H1 (cell line): ENCODE measurements at regions not wholly inside any gene's neighbourhood (a gene's known extent, or its start where the extent isn't known, plus 50 kb on each side); places are given as distances from the start of the nearest gene placed in this dataset.

Source experiments
- CTCF ChIA-PET: fragments of 300-600 bp; sonication (Branson Sonifier 250); formaldehyde crosslinking; loops from one replicate; lab custom pipeline; 2021; ENCODE audit not compliant: partially characterized antibody; lab: Charles Lee
- POLR2A ChIA-PET: fragments of 300-600 bp; sonication (Branson Sonifier 250); formaldehyde crosslinking; loops from one replicate; lab custom pipeline; 2021; ENCODE audit warnings: inconsistent platforms; ENCODE audit not compliant: partially characterized antibody; lab: Charles Lee
- DNase-seq, 2 experiments: peaks; one replicate each; pipeline versions ENCODE4 v3.0.0 to v3.0.0-alpha.2; 2010 to 2022; ENCODE audit warnings: low spot score in 2 of 2, low read depth in 1 of 2, mixed read lengths in 1 of 2
- FAIRE-seq: peaks from 2 replicates; lab custom pipeline; 2011; peaks lifted over from hg19 to GRCh38; lab: Jason Lieb, UNC
- H2AFZ ChIP-seq: 2 replicates; pipeline ENCODE4 v1.8.1; 2012; ENCODE audit warnings: low read length, inconsistent platforms
- H2AK5ac ChIP-seq: 2 replicates; pipeline ENCODE4 v1.6.1; 2013; ENCODE audit warnings: low read depth, low read length
- H2BK120ac ChIP-seq: replicated peaks from 2 replicates; pipeline ENCODE3; 2013; ENCODE audit warnings: low read depth, low read length, inconsistent platforms
- H2BK12ac ChIP-seq: 2 replicates; pipeline ENCODE4 v1.6.1; 2013; ENCODE audit warnings: low read depth, low read length
- H2BK15ac ChIP-seq: 2 replicates; pipeline ENCODE4 v1.6.1; 2013; ENCODE audit warnings: low read length
- H2BK20ac ChIP-seq: 2 replicates; pipeline ENCODE4 v1.6.1; 2013; ENCODE audit warnings: low read length
- H2BK5ac ChIP-seq: 2 replicates; pipeline ENCODE4 v1.6.1; 2013; ENCODE audit warnings: low read depth, low read length
- H3K14ac ChIP-seq: 2 replicates; pipeline ENCODE4 v1.6.1; 2013; ENCODE audit warnings: inconsistent platforms; ENCODE audit not compliant: insufficient read length
- H3K18ac ChIP-seq: 2 replicates; pipeline ENCODE4 v1.6.1; 2013; ENCODE audit warnings: low read length; ENCODE audit errors: extremely low read depth
- H3K23ac ChIP-seq: 2 replicates; pipeline ENCODE4 v1.6.1; 2013; ENCODE audit warnings: inconsistent platforms; ENCODE audit not compliant: insufficient read length
- H3K23me2 ChIP-seq: 2 replicates; pipeline ENCODE4 v1.6.1; 2013; ENCODE audit warnings: low read depth, low read length
- H3K27ac ChIP-seq: 2 replicates; pipeline ENCODE4 v1.6.1; 2011; ENCODE audit warnings: low read depth, low read length, inconsistent platforms
- H3K27me3 ChIP-seq, 4 experiments: replicated peaks in 1 of 4; 1 replicate in 1 of 4; 2 replicates in 3 of 4; pipeline versions ENCODE4 v1.6.1 to v1.8.1; 2011 to 2013; ENCODE audit warnings: low read length in 3 of 4, mild to moderate bottlenecking in 3 of 4, inconsistent platforms in 2 of 4, mixed read lengths in 2 of 4, moderate library complexity in 1 of 4; ENCODE audit not compliant: control insufficient read depth in 3 of 4, insufficient read depth in 3 of 4; ENCODE audit errors: extremely low read depth in 1 of 4
- H3K36me3 ChIP-seq, 4 experiments: 2 replicates each; pipeline versions ENCODE4 v1.6.1 to v1.8.1; 2011 to 2013; ENCODE audit warnings: mild to moderate bottlenecking in 4 of 4, low read length in 3 of 4, moderate library complexity in 2 of 4, control low read depth in 1 of 4, inconsistent platforms in 1 of 4; ENCODE audit not compliant: insufficient read depth in 4 of 4, control insufficient read depth in 2 of 4
- H3K4ac ChIP-seq: replicated peaks from 2 replicates; pipeline ENCODE3; 2013; ENCODE audit warnings: low read length, low read depth, mixed read lengths, inconsistent platforms; ENCODE audit not compliant: insufficient read length
- H3K4me1 ChIP-seq, 4 experiments: replicated peaks in 1 of 4; 1 replicate in 1 of 4; 2 replicates in 3 of 4; pipeline versions ENCODE4 v1.6.1 to v1.8.1; 2011 to 2013; ENCODE audit warnings: low read length in 3 of 4, inconsistent platforms in 2 of 4, mixed read lengths in 1 of 4; ENCODE audit not compliant: insufficient read depth in 4 of 4, control insufficient read depth in 3 of 4
- H3K4me2 ChIP-seq, 2 experiments: 2 replicates each; pipeline versions ENCODE4 v1.6.1 to v1.8.1; 2011 to 2013; ENCODE audit warnings: low read depth in 2 of 2, low read length in 2 of 2, control low read depth in 1 of 2, inconsistent platforms in 1 of 2, mild to moderate bottlenecking in 1 of 2; ENCODE audit not compliant: insufficient read depth in 1 of 2
- H3K4me3 ChIP-seq, 4 experiments: fragments of 200-600, 300-600 bp in 1 of 4; sonication (generic), shearing (Covaris generic), sonication (Bioruptor Twin) in 1 of 4; 2 replicates each; pipeline versions ENCODE4 v1.5.1 to v1.8.1; 2011 to 2016; ENCODE audit warnings: low read length in 4 of 4, low read depth in 3 of 4, control low read depth in 2 of 4, inconsistent platforms in 2 of 4, mild to moderate bottlenecking in 2 of 4, mixed read lengths in 1 of 4, moderate library complexity in 1 of 4; ENCODE audit not compliant: insufficient read depth in 2 of 4; ENCODE audit errors: extremely low read depth in 1 of 4
- H3K56ac ChIP-seq: replicated peaks from 2 replicates; pipeline ENCODE3; 2013; ENCODE audit warnings: low read depth, mild to moderate bottlenecking, mixed read lengths, low read length, inconsistent platforms; ENCODE audit not compliant: insufficient read length
- H3K79me1 ChIP-seq: 2 replicates; pipeline ENCODE4 v1.6.1; 2013; ENCODE audit warnings: low read depth, low read length, control low read depth
- H3K79me2 ChIP-seq, 2 experiments: 2 replicates each; pipeline versions ENCODE4 v1.6.1 to v1.8.1; 2012 to 2013; ENCODE audit warnings: low read length in 2 of 2, mild to moderate bottlenecking in 2 of 2, inconsistent platforms in 1 of 2; ENCODE audit not compliant: insufficient read depth in 2 of 2, control insufficient read depth in 1 of 2
- H3K9ac ChIP-seq, 4 experiments: replicated peaks in 1 of 4; 1 replicate in 1 of 4; 2 replicates in 3 of 4; pipeline versions ENCODE4 v1.6.1 to v1.8.1; 2011 to 2013; ENCODE audit warnings: low read depth in 3 of 4, low read length in 3 of 4, control low read depth in 2 of 4, mild to moderate bottlenecking in 2 of 4, moderate library complexity in 2 of 4, inconsistent platforms in 1 of 4; ENCODE audit errors: extremely low read depth in 1 of 4
- H3K9me3 ChIP-seq, 2 experiments: 2 replicates each; pipeline versions ENCODE4 v1.6.1 to v1.8.1; 2012 to 2013; ENCODE audit warnings: mild to moderate bottlenecking in 2 of 2, moderate library complexity in 2 of 2, control low read depth in 1 of 2, inconsistent platforms in 1 of 2, low read depth in 1 of 2, low read length in 1 of 2, mixed read lengths in 1 of 2; ENCODE audit not compliant: insufficient read depth in 2 of 2
- H4K20me1 ChIP-seq, 2 experiments: replicated peaks in 1 of 2; 2 replicates each; pipeline versions ENCODE3 to v1.8.1; 2011 to 2013; ENCODE audit warnings: inconsistent platforms in 2 of 2, low read length in 2 of 2, mild to moderate bottlenecking in 1 of 2; ENCODE audit not compliant: insufficient read depth in 2 of 2, control insufficient read depth in 1 of 2
- H4K5ac ChIP-seq: 2 replicates; pipeline ENCODE4 v1.6.1; 2013; ENCODE audit warnings: low read length, low read depth, mixed read lengths, inconsistent platforms; ENCODE audit not compliant: insufficient read length
- H4K8ac ChIP-seq: 2 replicates; pipeline ENCODE4 v1.8.0; 2013; ENCODE audit warnings: mild to moderate bottlenecking, moderate library complexity, low read length, inconsistent platforms; ENCODE audit not compliant: insufficient read depth; ENCODE audit errors: extremely low read depth
- H4K91ac ChIP-seq: replicated peaks from 2 replicates; pipeline ENCODE3; 2013; ENCODE audit warnings: low read length, mixed read lengths, inconsistent platforms; ENCODE audit not compliant: insufficient read length
- BCL11A ChIP-seq, 2 experiments: IDR thresholded peaks; one replicate each; pipeline ENCODE4 v1.6.1; 2011; ENCODE audit warnings: low read depth in 2 of 2, low read length in 2 of 2, mild to moderate bottlenecking in 2 of 2
- CEBPB ChIP-seq: IDR thresholded peaks from 2 replicates; pipeline ENCODE4 v1.6.1; 2012; ENCODE audit warnings: low read depth, low read length
- HDAC2 ChIP-seq, 2 experiments: fragments of 300-600 bp in 1 of 2; sonication (generic) in 1 of 2; IDR thresholded peaks; 2 replicates each; pipeline ENCODE4 v1.6.1; 2011 to 2012; ENCODE audit warnings: low read depth in 2 of 2, low read length in 2 of 2, mild to moderate bottlenecking in 2 of 2, moderate library complexity in 2 of 2, borderline replicate concordance in 1 of 2, inconsistent platforms in 1 of 2
- JUN ChIP-seq: IDR thresholded peaks from 2 replicates; pipeline ENCODE4 v1.6.1; 2011; ENCODE audit warnings: low read depth, mild to moderate bottlenecking, improper control_type of control experiment, low read length
- KDM1A ChIP-seq: fragments of 200-600, 300-600 bp; sonication (generic); IDR thresholded peaks from 2 replicates; pipeline ENCODE4 v1.7.1; 2016; ENCODE audit warnings: mild to moderate bottlenecking, low read length, borderline replicate concordance
- POLR2A ChIP-seq, 2 experiments: IDR thresholded peaks; 1 replicate in 1 of 2; 2 replicates in 1 of 2; pipeline ENCODE4 v1.6.1; 2011; ENCODE audit warnings: low read depth in 2 of 2, low read length in 2 of 2, mild to moderate bottlenecking in 2 of 2; ENCODE audit errors: control extremely low read depth in 1 of 2
- POU5F1 ChIP-seq: IDR thresholded peaks from 2 replicates; pipeline ENCODE4 v1.6.1; 2011; ENCODE audit warnings: low read depth, mild to moderate bottlenecking, low read length, moderate library complexity
- RAD21 ChIP-seq, 2 experiments: IDR thresholded peaks in 1 of 2; conservative IDR thresholded peaks in 1 of 2; 2 replicates each; pipeline ENCODE4 v1.6.1; 2011; ENCODE audit warnings: low read depth in 2 of 2, low read length in 2 of 2, improper control_type of control experiment in 1 of 2, inconsistent platforms in 1 of 2, mild to moderate bottlenecking in 1 of 2, moderate library complexity in 1 of 2
- SAP30 ChIP-seq: fragments of 300-600 bp; sonication (generic); IDR thresholded peaks from 2 replicates; pipeline ENCODE4 v1.7.1; 2012; ENCODE audit warnings: low read length, moderate library complexity, mild to moderate bottlenecking, inconsistent platforms; ENCODE audit not compliant: insufficient read depth, insufficient replicate concordance
- SIRT6 ChIP-seq: IDR thresholded peaks from one replicate; pipeline ENCODE4 v1.7.1; 2012; ENCODE audit warnings: low read length, inconsistent platforms
- WGBS, 2 experiments: shearing (Covaris generic) in 1 of 2; methylation state at CpG; one replicate each; pipeline versions ENCODE4 v1.1.6 to v1.1.7; 2013 to 2015; ENCODE audit warnings: low lambda C conversion rate in 2 of 2, mixed read lengths in 2 of 2, inconsistent platforms in 1 of 2, low coverage in 1 of 2, missing lambda C conversion rate in 1 of 2; ENCODE audit not compliant: insufficient replicate concordance in 2 of 2, insufficient coverage in 1 of 2, insufficient read length in 1 of 2; ENCODE audit errors: extremely low coverage in 1 of 2, missing lambda C conversion rate in 1 of 2; 5-methylcytosine and 5-hydroxymethylcytosine counted together

DNA sequence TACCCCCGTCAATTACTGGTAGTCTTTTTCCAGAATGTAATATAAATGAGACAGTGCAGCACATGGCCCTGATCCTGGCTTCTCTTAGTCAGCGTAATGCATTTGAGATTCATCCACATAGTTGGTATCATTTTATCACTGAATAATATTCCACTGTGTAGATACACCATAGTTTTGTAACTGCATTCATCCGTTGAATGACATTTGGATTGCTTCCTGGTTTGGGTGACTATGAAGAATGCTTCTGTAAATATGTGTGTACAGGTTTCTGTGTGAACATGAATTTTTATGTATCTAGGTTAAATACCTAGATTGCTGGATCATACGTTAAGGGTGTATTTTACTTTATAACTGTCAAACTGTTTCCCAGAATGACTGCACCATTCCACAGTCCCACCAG is 62.6 kb upstream of the STMND1 start:
- H3K27ac ChIP-seq = no peak overlapping the region
- no peak overlapping the region for H3K4ac ChIP-seq
- no peaks in the 10 kb centered on the region for H3K36me3 ChIP-seq
- H2BK15ac ChIP-seq = no peak overlapping the region
- no peaks in the 10 kb centered on the region for H3K27me3 ChIP-seq
- H3K4me3 ChIP-seq = no peak overlapping the region
- H4K8ac ChIP-seq = no peak overlapping the region
- no peak overlapping the region for H3K56ac ChIP-seq
- no peak overlapping the region for H2BK120ac ChIP-seq
- no peak overlapping the region for H2BK12ac ChIP-seq
- no peak overlapping the region for H2BK5ac ChIP-seq
- no peak overlapping the region for H2AK5ac ChIP-seq
- CTCF ChIA-PET = no interaction called here
- no peak overlapping the region for H4K91ac ChIP-seq
- no peaks in the 10 kb centered on the region for H4K20me1 ChIP-seq
- FAIRE-seq = no peak
- H3K9ac ChIP-seq = no peak overlapping the region
- TF ChIP-seq CEBPB (no peak), HDAC2 (IDR thresholded peaks at IDR 0.05; ENCODE audit: borderline replicate concordance in 1 of 2, low read depth in 2 of 2, low read length in 2 of 2) (no peak), JUN (no peak), POU5F1 (no peak), POLR2A (IDR thresholded peaks at IDR 0.05; ENCODE audit: control extremely low read depth in 1 of 2, low read depth in 2 of 2, low read length in 2 of 2) (no peak), BCL11A (IDR thresholded peaks at IDR 0.05; ENCODE audit: low read depth in 2 of 2, low read length in 2 of 2) (no peak), SIRT6 (no peak), KDM1A (no peak), RAD21 (IDR thresholded peaks at IDR 0.05 in 1 of 2, conservative IDR thresholded peaks at IDR 0.05 in 1 of 2; ENCODE audit: low read depth in 2 of 2, low read length in 2 of 2) (no peak), SAP30 (no peak)
- no peaks in the 10 kb centered on the region for H3K4me1 ChIP-seq
- no peak overlapping the region for H4K5ac ChIP-seq
- 90% methylated on average over 4 of the region's 4 CpGs; no CpG with 5 or more reads in 1 of the 2 experiments for WGBS, 2 experiments
- H2AFZ ChIP-seq = no peak overlapping the region
- POLR2A ChIA-PET = no interaction called here
- DNase-seq = no peak
- H2BK20ac ChIP-seq = no peak overlapping the region
- H3K18ac ChIP-seq = no peak overlapping the region
- H3K23me2 ChIP-seq = no peaks in the 10 kb centered on the region
- no peak overlapping the region for H3K23ac ChIP-seq
- no peaks in the 10 kb centered on the region for H3K79me1 ChIP-seq
- no peak overlapping the region for H3K14ac ChIP-seq
- no peaks in the 10 kb centered on the region for H3K79me2 ChIP-seq
- no peaks in the 10 kb centered on the region for H3K9me3 ChIP-seq
- H3K4me2 ChIP-seq = no peak overlapping the region
